HG03103 (cell line): ENCODE measurements at regions not wholly inside any gene's neighbourhood (a gene's known extent, or its start where the extent isn't known, plus 50 kb on each side); places are given as distances from the start of the nearest gene placed in this dataset.
A peak's percentile ranks its signal among the peaks of the same experiment; 100 is the strongest.

Source experiments
- ATAC-seq: cut with Tn5 transposase; IDR thresholded peaks from one replicate; pipeline ENCODE4 v1.9.1; 2021; ENCODE audit warnings: low read depth; ENCODE audit not compliant: unreplicated experiment

- ATAC-seq = peak; percentile 57
Observed at GRCh38 chr3:152051501-152052404, 178.3 kb downstream of the SUCNR1 start.

GRCh38 chr3:152053866-152054265 is 180.4 kb downstream of the SUCNR1 start:
- ATAC-seq = no peak

GRCh38 chr3:152054315-152054714 is 180.9 kb downstream of the SUCNR1 start:
- peak; percentile 70 for ATAC-seq

- ATAC-seq = no peak
Observed at GRCh38 chr3:152056073-152056472, 182.6 kb downstream of the SUCNR1 start.

- ATAC-seq = no peak
Observed at GRCh38 chr3:152056481-152056880, 183.0 kb downstream of the SUCNR1 start.

GRCh38 chr3:152056987-152057386 is 183.5 kb downstream of the SUCNR1 start:
- no peak for ATAC-seq

- ATAC-seq = no peak
Observed at GRCh38 chr3:152058856-152059255, 185.4 kb downstream of the SUCNR1 start.

GRCh38 chr3:152060701-152061100 is 187.3 kb downstream of the SUCNR1 start:
- ATAC-seq = no peak

- ATAC-seq = no peak
Observed at GRCh38 chr3:152061296-152061695, 187.9 kb downstream of the SUCNR1 start.

GRCh38 chr3:152069871-152070270 is 196.4 kb downstream of the SUCNR1 start:
- ATAC-seq = no peak

- no peak for ATAC-seq
Observed at GRCh38 chr3:152071315-152071714, 197.4 kb upstream of the MBNL1 start.

GRCh38 chr3:152071924-152072323 is 196.8 kb upstream of the MBNL1 start:
- ATAC-seq = no peak

- ATAC-seq = no peak
Observed at GRCh38 chr3:152073267-152073666, 195.5 kb upstream of the MBNL1 start.

GRCh38 chr3:152076148-152076547 is 192.6 kb upstream of the MBNL1 start:
- no peak for ATAC-seq

GRCh38 chr3:152079980-152080379 is 188.7 kb upstream of the MBNL1 start:
- ATAC-seq = no peak

GRCh38 chr3:152083135-152083534 is 185.6 kb upstream of the MBNL1 start:
- no peak for ATAC-seq

GRCh38 chr3:152084441-152085158 is 184.1 kb upstream of the MBNL1 start:
- ATAC-seq = no peak

- no peak for ATAC-seq
Observed at GRCh38 chr3:152087153-152087552, 181.6 kb upstream of the MBNL1 start.

GRCh38 chr3:152089528-152089927 is 179.2 kb upstream of the MBNL1 start:
- ATAC-seq = no peak

GRCh38 chr3:152091725-152092124 is 177.0 kb upstream of the MBNL1 start:
- ATAC-seq = no peak

- ATAC-seq = no peak
Observed at GRCh38 chr3:152093901-152094300, 174.8 kb upstream of the MBNL1 start.

GRCh38 chr3:152094406-152094805 is 174.3 kb upstream of the MBNL1 start:
- no peak for ATAC-seq
